RPMI8226 (cell line): ENCODE measurements at regions not wholly inside any gene's neighbourhood (a gene's known extent, or its start where the extent isn't known, plus 50 kb on each side); places are given as distances from the start of the nearest gene placed in this dataset.
A peak's percentile ranks its signal among the peaks of the same experiment; 100 is the strongest.

Experiments
- DNase-seq: peaks from one replicate; pipeline ENCODE4 v3.0.0-alpha.2; 2015

DNA sequence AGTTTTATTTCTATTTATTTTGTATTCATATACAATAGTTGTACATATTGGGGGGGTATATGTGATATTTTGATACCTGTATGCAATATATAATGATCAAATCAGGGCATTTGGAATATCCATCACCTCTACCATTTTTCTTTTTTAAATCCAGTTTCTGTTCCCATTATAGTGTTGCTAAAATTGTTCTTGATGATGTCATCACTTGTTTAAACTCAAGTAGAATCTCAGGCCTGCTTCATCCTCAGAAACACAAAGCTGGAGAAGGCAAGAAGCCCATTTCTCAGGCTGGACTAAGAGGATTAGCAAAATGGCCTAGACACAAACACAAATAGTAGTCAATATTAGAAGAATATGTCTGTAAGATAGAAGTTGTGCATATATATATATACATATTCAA is 747.1 kb upstream of the ACVR2A start:
- DNase-seq = no peak

DNA sequence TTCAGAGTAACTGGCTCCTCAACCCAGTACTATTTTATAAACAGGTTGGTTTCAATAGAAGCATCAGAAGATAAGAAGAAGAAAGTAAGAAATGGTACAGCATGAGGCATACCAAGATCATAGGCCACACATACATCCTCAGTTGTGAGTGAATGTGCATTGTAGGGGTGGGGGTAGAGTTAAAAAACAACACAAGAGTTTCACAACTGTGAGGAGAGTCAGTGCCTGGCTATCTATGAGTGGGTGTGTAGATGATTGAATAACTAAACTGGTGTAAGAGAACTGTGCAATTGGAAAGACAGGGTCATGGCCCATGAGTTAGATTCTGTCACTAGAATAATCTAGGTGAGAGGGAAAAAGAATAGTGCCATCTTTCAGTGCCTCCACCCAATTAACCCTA is 748.2 kb upstream of the ACVR2A start:
- DNase-seq = no peak

DNA sequence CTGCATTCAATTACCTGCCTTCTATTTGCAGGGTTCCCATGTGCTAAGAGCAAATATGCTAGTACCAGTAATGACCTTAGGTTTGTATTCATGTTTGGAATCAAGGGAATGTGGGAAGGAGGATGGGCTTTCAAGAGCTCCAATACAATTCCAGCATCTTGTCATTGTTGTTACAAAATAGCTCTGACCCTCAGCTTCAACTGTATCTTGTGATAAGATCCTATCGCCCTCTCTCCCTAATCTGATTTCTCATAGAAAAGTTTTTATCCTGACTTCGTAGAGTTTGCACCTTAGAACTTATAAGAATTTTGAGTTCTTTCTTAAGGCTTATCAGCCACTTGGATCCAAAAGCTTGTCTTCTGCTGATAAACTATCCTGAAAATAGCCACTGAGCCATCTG is 749.5 kb upstream of the ACVR2A start:
- DNase-seq = no peak

DNA sequence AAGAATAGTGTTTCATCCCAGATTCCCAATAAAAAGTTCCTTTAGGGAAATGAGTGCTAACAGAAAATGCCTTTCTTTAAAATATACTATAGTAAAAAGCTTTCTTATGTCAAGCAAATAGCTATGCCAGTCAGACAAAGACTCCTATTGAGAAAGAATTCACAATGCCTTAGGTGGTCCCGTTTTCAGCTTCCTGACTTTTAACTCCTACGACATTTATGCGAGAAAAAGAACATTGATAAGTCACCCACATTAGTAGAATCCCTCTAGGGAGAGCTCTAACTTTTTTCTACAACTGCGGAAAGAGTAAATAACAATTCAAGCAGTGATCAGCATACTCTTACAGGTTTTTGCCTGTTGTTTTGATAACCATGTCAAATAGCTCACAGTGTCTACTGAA is 750.8 kb upstream of the ACVR2A start:
- DNase-seq = no peak

DNA sequence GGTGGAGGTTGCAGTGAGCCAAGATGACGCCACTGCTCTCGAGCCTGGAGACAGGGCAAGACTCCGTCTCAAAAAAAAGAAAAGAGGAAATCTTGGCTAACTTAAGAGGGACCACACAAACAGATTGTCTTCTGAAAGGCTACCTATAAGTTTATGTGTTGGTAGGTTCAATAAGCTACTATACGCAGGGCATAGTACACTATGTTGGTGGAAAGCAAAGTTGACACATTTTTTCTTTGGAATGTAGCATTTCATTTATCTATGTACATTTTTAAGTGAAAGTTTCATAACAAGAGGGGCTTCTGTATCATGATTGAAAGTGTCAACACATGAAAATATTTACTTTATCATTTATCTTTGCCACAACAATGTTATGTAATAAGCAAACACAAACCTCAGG is 752.6 kb upstream of the ACVR2A start:
- no peak for DNase-seq

DNA sequence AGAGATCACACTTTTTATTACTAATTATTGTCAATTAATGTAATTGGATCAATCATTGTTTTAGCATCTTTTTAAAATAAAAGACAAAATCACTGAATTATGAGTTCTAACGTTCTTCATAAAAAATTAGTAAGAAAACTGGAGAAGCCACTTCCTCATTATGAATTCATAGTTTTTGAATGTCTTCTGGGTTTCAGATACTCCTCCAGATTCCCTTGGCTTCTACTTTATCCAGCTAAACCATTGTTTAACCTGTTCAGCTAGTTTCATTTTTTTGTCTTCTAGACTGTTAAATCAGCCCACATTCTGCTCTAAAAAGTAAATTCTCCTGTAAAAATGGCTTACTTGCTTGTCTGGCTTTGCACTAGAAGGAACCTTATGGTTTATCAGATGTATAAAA is 753.4 kb upstream of the ACVR2A start:
- no peak for DNase-seq

DNA sequence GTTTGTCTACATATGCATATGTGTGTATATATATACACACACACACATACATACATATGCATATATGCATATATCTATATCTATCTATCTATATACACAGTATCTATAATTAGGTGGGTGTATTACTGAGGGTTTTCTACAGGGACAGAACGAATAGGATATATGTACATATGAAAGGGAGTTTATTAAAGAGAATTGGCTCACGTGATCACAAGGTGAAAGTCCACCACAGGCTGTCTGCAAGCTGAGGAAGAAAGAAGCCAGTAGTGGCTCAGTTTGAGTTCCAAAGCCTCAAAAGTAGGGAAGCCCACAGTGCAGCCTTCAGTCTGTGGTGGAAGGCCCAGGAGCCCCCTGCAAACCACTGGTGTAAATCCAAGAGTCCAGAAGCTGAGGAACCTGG is 756.0 kb upstream of the ACVR2A start:
- DNase-seq = no peak

DNA sequence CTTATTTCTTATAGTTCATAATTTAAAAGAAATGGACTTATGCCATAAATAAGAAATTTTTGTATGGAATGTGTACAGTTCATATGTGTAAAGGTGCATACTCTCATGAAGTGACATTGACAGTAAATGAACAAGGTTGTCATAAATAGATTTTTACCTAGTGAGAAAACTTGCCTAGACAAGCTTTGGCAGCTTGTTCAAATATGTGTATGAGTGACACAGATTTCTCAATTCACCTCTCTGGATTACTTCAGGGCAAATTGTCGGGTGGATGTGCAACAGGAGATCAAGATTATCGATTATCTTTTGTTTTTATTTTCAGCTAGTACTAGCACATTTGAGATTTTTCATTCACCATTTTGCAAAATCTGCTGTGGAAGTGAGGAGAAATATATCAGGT is 758.1 kb upstream of the ACVR2A start:
- no peak for DNase-seq

DNA sequence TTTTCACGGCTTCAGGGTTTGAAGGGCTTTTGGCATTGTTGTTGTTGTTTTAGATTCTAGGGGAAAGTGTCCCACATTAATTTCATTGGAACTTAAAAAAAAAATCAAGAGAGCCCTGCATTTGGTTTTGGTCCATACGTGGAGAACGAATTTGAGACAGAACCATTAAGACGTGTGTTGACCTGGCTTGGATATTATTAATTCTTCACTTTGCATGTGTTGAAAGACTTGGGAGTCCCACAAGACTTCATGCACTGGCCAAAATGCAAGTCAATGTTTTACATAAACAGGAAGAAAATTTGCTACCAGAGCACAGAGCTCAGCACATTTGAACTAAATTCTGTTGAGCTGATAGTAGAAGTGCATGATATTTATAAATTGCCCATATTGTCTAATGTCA is 761.2 kb upstream of the ACVR2A start:
- DNase-seq = no peak

DNA sequence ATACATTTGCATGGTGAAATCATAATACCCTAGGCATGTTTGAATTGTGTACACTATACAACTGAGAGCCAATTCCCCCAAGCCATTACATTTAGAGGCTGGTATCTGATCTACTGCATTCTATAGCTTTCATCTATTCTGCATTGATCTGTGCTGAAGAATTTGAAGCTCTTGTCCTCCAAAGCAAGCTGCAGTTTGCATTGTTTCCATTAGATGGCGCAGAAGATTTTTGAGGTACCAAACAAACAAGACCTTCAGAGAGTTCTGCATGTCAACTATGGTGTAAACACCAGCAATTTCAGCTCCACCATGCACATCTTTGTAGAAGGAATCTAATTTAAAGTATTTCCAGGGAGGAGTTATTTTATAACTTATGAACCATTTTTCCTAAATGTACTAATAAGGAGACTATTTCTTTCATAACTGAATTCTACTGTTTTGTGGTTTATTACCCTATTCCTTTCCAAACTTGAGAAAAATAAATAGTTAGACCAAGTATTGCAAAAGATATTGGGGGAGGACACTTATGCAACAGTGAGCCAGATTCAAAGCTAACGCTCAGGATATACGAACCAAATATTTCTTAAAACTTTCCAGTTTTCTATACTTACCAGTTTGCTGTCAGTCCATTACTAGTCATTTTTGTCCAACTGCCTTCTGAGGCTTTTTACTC is 761.8 kb upstream of the ACVR2A start:
- DNase-seq = peak; percentile 58

DNA sequence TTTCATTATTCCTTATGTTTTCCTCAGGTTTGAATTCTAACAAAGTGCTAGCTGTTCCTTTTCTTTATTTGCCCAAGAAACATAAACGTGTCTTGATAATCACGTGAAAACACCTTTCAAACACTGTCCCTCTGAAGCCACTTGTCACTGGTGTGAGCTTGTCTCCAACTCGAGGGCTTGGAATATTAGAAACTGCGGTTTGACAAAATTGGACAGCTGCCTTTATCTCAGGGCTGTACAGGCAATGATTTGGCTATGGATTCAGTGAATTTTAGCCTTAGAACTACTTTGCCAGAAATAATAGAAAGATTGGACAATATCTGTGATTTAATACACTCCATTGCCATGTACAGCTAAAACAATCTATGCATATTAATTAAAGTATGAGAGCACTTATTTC is 763.0 kb upstream of the ACVR2A start:
- no peak for DNase-seq

DNA sequence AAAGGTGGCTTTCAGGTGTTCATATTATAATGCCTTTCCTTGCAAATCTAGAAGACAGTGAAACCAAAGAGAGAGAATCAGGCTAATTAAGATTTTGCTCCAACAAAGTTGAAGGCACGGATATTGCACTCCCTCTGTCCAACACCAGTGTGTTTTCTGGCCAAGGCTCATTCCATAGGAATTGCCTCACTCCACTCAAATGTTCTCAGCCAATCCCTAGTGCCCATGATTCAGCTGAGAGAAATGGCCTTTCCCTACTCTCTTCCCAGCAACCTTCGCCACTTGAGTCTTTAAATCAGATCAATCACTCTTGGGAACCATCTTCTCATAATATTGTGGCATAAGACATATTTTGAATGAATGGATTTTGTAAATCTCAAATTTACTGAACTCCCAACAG is 768.2 kb upstream of the ACVR2A start:
- DNase-seq = no peak

DNA sequence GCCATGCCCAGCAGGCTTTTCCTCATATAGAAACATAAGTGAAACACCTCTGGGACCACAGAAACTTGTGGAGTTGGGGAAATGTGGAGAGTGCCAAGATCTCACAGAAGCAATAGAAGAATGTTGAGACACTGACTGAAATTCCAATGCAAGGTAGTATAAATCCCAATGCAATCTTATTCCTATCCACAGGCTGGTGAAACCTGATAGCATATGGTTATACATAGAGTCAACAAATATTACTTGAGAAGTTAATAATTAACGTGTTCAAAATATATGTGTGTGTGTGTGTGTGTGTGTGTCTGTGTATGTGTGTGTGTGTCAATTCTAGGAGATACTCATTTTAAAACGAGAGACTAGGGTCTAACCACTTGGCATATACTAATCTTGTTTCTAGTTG is 776.8 kb upstream of the ACVR2A start:
- DNase-seq = no peak

DNA sequence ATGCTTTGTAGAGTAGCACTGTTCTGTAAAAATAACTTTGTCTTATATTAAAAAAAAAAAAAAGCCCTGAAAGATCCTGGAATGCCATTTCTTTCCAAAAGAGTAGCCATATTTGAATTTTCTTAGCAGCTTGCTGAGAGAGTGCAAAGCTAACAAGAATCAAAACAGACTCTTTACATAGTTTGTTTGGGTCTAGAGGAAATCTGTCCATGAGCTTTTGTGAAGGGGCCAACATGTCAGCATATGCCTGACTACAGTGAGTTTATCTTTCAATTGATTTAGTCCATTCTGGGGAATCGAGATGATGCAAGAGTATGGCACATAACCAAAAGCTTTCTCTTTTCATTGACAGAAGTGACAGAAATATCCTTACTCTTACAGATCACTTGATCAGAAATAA is 777.7 kb upstream of the ACVR2A start:
- no peak for DNase-seq

DNA sequence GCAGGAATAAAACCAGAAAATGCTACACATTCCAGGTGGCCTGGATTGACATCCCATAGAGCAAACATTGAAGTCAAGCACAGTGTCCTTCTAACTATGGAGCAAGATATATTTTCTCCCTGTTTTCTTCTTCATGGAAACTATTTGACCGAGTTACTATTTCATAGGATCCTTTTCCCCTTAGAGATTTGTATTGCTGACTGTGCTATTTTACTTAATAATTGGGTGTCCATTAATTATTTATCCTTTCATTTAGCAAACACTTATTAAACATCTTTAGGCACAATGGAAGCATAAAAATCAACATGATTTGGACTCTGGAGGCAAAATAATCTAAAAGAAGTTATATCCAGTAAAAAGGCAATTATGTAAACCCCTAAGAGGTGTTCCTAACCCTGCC is 782.8 kb upstream of the ACVR2A start:
- no peak for DNase-seq

DNA sequence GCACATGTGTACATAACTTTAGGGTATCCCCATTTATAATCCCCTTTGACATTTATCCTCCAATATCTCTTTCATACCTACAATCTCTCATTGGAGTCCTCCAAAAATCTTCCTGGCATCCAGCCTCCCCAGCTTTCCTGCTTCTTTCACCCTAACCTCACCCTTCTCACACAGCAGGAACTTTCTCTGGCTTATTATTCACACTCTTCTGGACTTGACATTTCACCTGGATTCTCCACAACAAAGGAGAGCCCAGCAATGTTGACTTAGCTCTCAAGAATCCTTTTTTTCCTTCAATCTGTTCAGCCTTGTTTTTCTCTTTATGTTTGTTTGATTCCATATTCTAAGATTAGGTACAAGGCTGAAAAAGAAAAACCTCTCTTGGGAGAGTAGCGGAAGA is 783.6 kb upstream of the ACVR2A start:
- DNase-seq = no peak

DNA sequence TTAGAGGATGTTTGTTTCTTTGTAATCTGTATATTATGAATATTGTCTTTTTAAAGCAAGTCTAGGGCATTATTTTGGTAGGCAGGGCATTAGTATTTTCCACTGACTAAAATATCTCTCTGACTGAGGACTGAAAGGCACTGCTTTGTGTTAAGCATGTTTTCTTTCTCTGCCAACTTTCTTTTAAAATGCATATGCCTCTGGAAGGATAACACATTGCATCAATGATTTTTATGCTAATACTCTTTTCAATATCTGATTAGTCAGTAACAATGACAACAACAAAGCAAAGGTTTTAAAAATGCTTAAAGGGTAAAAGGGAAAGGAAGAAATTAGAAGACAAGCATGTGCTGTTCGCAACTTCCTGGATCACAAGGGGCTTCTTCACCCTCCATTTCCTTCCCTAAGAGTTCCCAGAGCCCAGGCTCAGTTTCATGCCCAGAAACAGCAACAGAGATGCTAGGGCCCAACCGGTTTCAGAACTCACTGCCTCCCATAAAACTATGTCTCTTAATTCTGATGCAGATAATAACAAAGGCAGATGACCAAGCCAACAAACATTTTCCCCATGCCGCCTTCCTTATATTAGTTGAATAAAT is 786.8 kb upstream of the ACVR2A start:
- no peak for DNase-seq

DNA sequence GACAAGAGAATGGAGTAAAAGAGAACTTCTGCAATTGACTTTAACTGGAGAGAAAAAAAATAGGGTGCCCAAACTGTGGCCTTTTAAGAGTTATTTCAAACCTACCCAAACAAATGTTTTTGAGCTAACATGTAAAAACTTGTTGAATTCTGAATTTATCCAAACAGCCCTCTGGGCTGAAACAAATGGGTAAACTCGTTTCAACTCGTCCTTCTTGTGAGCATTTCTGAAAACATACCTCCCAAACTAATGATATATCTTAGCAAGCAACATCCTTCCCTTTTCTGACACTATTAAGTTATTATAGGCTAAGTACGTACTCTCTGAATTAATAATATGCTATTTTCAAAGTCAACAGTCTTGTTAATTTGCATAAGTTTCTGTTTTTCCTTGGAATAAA is 793.0 kb upstream of the ACVR2A start:
- no peak for DNase-seq

DNA sequence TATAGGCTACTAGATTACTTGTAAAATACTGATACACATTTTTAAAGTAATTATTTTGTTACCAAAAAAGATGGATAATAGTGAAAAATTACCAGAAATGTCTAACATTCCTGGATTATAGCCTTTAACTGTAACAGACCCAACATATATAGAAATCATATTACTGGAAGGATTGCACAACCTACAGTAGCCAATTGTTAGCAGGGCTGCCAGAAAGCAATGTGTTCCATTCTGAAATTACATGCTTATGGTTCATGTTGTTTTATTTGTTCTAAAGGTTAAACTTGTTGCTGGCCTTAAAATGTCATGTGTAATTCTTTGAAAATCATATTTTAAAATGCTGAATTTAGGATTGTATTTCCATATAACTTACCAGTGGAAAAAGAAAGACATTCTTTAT is 793.6 kb upstream of the ACVR2A start:
- no peak for DNase-seq

DNA sequence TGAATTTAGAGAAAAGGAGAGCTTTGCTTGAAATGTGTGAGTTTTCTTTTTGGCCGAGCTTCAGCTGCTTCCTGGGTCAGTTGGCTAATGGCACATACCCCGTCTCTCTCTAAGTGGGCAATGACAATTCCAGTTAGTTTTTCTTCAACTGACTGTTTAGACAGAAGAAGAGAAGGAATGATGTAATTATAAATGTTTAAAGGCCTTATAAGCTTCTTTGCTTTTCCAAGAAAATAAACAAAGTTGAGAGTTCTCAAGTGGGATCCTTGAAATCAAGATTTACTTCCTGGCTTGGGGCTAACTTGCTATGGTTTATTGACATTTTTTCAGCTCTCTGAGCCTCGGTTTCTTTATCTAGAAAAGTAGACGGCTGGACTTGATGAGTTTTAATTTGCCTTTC is 794.9 kb upstream of the ACVR2A start:
- no peak for DNase-seq

DNA sequence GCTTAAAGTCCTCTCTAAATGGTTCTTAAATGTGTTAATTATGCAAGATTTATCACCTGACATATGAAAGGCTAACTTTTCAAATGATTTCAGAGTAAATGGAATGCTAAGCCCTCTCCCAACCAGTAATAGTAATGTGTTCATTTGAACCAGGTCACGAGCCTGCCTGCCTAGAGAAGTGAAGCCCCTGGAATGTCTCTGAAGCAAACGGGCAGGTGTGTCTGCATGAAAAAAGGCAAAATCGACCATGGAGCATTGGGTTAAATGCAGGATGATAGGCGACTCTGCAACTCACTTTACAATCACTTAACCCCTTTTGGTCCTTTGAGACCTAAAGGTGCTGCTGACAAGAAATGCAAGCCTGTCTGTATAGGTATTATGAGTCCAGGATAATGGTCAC is 798.4 kb upstream of the ACVR2A start:
- DNase-seq = no peak

DNA sequence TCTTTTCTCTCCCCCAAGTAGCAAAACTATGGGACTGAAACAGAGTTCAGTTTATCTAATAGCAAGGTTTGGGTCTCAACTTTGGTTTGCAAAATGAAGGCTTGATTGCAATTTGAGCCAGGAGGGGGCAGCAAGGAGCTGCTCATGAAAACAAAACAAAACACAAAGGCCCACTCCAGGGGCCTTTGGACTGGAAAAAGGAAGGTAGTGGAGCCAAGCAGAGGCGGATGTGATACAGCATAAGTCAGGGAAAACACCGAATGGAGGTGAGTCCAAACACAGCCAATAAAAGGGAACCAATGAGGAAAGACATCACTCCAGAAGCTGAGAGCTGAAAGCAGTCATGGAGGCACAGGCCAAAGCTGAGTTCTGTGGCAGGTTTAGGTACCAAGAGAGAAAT is 799.7 kb upstream of the ACVR2A start:
- peak; percentile 19 for DNase-seq

DNA sequence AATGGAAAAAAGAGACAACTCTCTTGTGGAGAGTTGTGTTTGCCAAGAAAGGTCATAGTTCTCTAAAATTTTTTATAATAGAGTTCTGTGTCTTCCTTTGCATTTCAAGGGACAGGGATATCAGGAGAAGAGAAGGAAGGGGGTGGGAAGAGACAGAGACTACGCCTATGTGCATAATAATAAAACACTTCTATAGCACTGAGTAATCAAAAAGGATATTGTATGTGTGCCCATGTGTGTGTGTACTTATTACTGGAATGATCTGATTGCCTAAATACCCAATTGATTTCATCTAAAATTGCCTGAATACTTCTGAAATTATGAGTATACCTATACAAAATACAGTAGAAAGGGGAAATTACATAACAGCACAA is 803.7 kb upstream of the ACVR2A start:
- DNase-seq = no peak

DNA sequence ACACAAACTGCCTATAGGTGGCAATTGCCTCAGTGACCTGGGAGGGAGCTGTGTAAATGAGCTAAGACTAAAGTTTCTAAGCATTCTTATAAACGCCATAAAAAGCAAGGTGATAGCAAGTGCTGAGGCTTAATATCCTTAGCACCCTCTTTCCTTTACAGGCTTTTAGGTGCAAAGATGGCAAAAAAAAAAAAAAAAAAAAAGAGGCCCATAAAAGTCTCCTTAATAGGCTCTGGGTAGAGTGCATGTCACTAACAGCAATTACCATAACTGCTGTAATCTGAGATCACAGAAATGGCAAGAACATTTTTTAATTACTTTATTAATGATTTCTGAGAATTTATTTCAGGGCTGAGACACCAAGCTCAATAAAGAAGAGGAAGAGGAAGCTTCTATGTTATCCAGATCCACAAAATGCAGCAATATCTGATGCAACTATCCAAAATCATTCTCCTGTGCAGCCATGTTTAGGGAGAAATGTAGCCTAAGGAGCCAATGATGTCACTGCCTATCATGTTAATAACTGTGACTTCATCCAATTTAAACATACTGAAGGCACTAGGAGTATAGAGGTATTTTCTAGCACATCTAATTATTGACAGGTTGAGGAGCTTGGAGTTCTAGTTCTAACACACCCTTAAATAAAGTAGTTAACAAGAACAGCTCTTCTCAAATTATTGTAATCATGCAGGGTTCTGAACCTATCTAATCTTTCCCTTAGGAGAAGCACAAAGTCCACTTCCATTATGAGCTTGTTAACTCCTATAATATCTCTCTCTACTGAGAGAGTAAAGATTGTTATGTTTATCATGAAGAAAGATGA is 804.3 kb upstream of the ACVR2A start:
- DNase-seq = no peak

DNA sequence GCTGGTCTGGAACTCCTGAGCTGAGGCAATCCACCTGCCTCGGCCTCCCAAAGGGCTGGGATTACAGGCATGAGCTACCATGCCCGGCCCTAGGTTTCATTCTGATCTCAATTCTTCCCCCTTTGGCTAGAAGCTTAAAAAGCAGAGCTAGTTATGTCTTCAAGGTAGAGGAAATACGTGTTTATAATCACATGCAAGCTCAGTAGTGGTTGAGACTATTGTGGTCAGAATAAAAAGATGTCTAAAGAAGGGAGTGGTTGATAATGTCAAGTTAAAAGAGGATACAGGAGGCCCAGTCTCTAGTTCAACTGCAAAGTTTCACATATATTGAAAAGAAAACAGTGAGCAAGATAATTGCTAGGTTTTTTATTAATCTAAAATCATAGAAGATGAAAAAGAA is 807.8 kb upstream of the ACVR2A start:
- no peak for DNase-seq
